ENCODE measurements at regions not wholly inside any gene's neighbourhood (a gene's known extent, or its start where the extent isn't known, plus 50 kb on each side); places are given as distances from the start of the nearest gene placed in this dataset.

- TF ChIP-seq, protein P1, sequence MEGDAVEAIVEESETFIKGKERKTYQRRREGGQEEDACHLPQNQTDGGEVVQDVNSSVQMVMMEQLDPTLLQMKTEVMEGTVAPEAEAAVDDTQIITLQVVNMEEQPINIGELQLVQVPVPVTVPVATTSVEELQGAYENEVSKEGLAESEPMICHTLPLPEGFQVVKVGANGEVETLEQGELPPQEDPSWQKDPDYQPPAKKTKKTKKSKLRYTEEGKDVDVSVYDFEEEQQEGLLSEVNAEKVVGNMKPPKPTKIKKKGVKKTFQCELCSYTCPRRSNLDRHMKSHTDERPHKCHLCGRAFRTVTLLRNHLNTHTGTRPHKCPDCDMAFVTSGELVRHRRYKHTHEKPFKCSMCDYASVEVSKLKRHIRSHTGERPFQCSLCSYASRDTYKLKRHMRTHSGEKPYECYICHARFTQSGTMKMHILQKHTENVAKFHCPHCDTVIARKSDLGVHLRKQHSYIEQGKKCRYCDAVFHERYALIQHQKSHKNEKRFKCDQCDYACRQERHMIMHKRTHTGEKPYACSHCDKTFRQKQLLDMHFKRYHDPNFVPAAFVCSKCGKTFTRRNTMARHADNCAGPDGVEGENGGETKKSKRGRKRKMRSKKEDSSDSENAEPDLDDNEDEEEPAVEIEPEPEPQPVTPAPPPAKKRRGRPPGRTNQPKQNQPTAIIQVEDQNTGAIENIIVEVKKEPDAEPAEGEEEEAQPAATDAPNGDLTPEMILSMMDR (IDR thresholded peaks at IDR 0.05; ENCODE audit: insufficient read depth, low read length, poor library complexity, severe bottlenecking): no peak
- no peak for TF ChIP-seq EZH2phosphoT487 (conservative IDR thresholded peaks at IDR 0.05; ENCODE audit: low read length)
Measured at GRCh38 chr10:61251089-61251488, 202.1 kb downstream of the TMEM26 start.

All from SU-DHL-6 (cell line).